Keratinocyte (primary cell): ENCODE measurements at regions not wholly inside any gene's neighbourhood (a gene's known extent, or its start where the extent isn't known, plus 50 kb on each side); places are given as distances from the start of the nearest gene placed in this dataset.

Experiments
- DNase-seq: peaks from one replicate; pipeline ENCODE4 v3.0.0-alpha.2; 2011; ENCODE audit warnings: low read depth, missing footprints, low spot score
- FAIRE-seq: peaks from 2 replicates; lab custom pipeline; 2011; peaks lifted over from hg19 to GRCh38; lab: Jason Lieb, UNC
- H2AFZ ChIP-seq: 2 replicates; pipeline ENCODE4 v1.6.0; 2012; ENCODE audit warnings: low read length, control low read depth, inconsistent platforms; ENCODE audit not compliant: control insufficient read depth
- H3K27ac ChIP-seq: 2 replicates; pipeline ENCODE4 v1.5.1; 2011; ENCODE audit warnings: low read length; ENCODE audit not compliant: control insufficient read depth, insufficient read depth
- H3K27me3 ChIP-seq: 3 replicates; pipeline ENCODE4 v1.6.0; 2011; ENCODE audit warnings: low read length; ENCODE audit not compliant: control insufficient read depth, insufficient read depth; ENCODE audit errors: extremely low read depth
- H3K36me3 ChIP-seq, 2 experiments: 2 replicates in 1 of 2; 3 replicates in 1 of 2; pipeline ENCODE4 v1.5.1; 2011; ENCODE audit warnings: low read length in 2 of 2, mild to moderate bottlenecking in 1 of 2; ENCODE audit not compliant: control insufficient read depth in 2 of 2, insufficient read depth in 2 of 2; ENCODE audit errors: extremely low read depth in 1 of 2
- H3K4me1 ChIP-seq: 3 replicates; pipeline ENCODE4 v1.5.1; 2011; ENCODE audit warnings: low read length; ENCODE audit not compliant: control insufficient read depth, insufficient read depth; ENCODE audit errors: extremely low read depth
- H3K4me2 ChIP-seq: 3 replicates; pipeline ENCODE4 v1.6.0; 2011; ENCODE audit warnings: low read depth, low read length; ENCODE audit not compliant: control insufficient read depth, insufficient read depth; ENCODE audit errors: extremely low read depth
- H3K4me3 ChIP-seq, 3 experiments: fragments of 200-600 bp in 1 of 3; sonication (generic) in 1 of 3; 2 replicates in 2 of 3; 3 replicates in 1 of 3; pipeline ENCODE4 v1.5.1; 2011 to 2016; ENCODE audit warnings: low read length in 3 of 3, mild to moderate bottlenecking in 3 of 3, control low read depth in 2 of 3, inconsistent platforms in 1 of 3, low read depth in 1 of 3, mixed read lengths in 1 of 3, mixed run types in 1 of 3, moderate library complexity in 1 of 3; ENCODE audit not compliant: control insufficient read depth in 2 of 3, insufficient read depth in 2 of 3; ENCODE audit errors: extremely low read depth in 1 of 3
- H3K79me2 ChIP-seq: 2 replicates; pipeline ENCODE4 v1.6.0; 2012; ENCODE audit warnings: low read length; ENCODE audit not compliant: control insufficient read depth, insufficient read depth
- H3K9ac ChIP-seq: 3 replicates; pipeline ENCODE4 v1.6.0; 2011; ENCODE audit warnings: low read length; ENCODE audit not compliant: control insufficient read depth, insufficient read depth; ENCODE audit errors: extremely low read depth
- H3K9me1 ChIP-seq: 3 replicates; pipeline ENCODE4 v1.6.0; 2011; ENCODE audit warnings: low read length; ENCODE audit not compliant: control insufficient read depth, insufficient read depth; ENCODE audit errors: extremely low read depth
- H3K9me3 ChIP-seq: 2 replicates; pipeline ENCODE4 v1.5.1; 2012; ENCODE audit warnings: low read depth, low read length; ENCODE audit not compliant: control insufficient read depth
- H4K20me1 ChIP-seq: 3 replicates; pipeline ENCODE4 v1.6.0; 2011; ENCODE audit warnings: low read length; ENCODE audit not compliant: control insufficient read depth, insufficient read depth; ENCODE audit errors: extremely low read depth
- EZH2 ChIP-seq: IDR thresholded peaks from one replicate; pipeline ENCODE4 v1.6.1; 2012; ENCODE audit warnings: inconsistent platforms, mild to moderate bottlenecking, low read length, moderate library complexity
- dilution Hi-C: fragments of 300-500 bp; cut with MboI; formaldehyde crosslinking; loops from one replicate; pipeline ENCODE4 v1.7.0; 2020; ENCODE audit warnings: low sequenced_read_pairs; ENCODE audit not compliant: extremely low pct_ligation_motif_present
- TF ChIP-seq, protein P1 (sequence below), 3 experiments: IDR thresholded peaks in 1 of 3; conservative IDR thresholded peaks in 1 of 3; optimal IDR thresholded peaks in 1 of 3; 2 replicates in 2 of 3; 3 replicates in 1 of 3; pipeline versions ENCODE3 to v1.5.1; 2011; ENCODE audit warnings: low read length in 3 of 3, mild to moderate bottlenecking in 3 of 3, moderate library complexity in 2 of 3, control low read depth in 1 of 3, inconsistent platforms in 1 of 3; ENCODE audit not compliant: insufficient read depth in 2 of 3; ENCODE audit errors: extremely low read depth in 1 of 3

DNA sequence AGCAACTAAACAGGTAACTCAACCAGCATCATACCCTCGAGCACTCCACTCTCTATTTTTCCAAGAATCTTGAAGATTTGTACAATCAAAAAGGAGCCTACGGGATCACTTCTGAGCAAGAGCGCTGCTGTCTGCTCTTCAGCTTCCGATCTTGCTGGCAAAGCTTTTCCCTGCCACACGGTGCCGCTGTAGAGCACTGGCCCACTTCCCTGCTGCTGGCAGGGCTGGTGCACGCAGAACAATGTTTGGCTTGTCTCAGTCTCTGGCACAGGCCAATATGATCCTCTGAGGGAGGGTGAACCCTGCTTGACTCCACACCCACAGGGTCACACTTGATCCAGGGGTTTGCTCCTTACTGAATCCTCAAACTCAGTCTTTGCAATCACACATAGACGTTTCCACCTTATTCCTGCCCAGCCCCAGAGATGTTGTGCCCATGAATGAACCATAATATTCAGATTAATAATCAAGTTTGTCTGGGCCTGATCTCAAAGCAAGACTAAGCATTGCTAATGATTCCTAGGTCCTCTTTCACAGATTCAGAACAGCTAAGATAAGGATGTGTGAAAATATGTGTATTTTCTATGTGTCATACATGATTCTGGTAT, 536.6 kb downstream of the SOX6 start:
- Histone ChIP-seq H2AFZ (no peak overlapping the region), H3K4me1 (peaks cover 7% of the 10 kb centered on the region), H3K27me3 (no peaks in the 10 kb centered on the region), H4K20me1 (no peaks in the 10 kb centered on the region), H3K4me3 (no peak overlapping the region), H3K9ac (no peak overlapping the region), H3K9me3 (no peaks in the 10 kb centered on the region), H3K36me3 (no peaks in the 10 kb centered on the region), H3K9me1 (no peaks in the 10 kb centered on the region), H3K79me2 (no peaks in the 10 kb centered on the region), H3K27ac (no peak overlapping the region), H3K4me2 (no peak overlapping the region)
- TF ChIP-seq, protein P1, sequence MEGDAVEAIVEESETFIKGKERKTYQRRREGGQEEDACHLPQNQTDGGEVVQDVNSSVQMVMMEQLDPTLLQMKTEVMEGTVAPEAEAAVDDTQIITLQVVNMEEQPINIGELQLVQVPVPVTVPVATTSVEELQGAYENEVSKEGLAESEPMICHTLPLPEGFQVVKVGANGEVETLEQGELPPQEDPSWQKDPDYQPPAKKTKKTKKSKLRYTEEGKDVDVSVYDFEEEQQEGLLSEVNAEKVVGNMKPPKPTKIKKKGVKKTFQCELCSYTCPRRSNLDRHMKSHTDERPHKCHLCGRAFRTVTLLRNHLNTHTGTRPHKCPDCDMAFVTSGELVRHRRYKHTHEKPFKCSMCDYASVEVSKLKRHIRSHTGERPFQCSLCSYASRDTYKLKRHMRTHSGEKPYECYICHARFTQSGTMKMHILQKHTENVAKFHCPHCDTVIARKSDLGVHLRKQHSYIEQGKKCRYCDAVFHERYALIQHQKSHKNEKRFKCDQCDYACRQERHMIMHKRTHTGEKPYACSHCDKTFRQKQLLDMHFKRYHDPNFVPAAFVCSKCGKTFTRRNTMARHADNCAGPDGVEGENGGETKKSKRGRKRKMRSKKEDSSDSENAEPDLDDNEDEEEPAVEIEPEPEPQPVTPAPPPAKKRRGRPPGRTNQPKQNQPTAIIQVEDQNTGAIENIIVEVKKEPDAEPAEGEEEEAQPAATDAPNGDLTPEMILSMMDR (optimal IDR thresholded peaks at IDR 0.05 in 1 of 3, IDR thresholded peaks at IDR 0.05 in 1 of 3, conservative IDR thresholded peaks at IDR 0.05 in 1 of 3; ENCODE audit: extremely low read depth in 1 of 3, insufficient read depth in 2 of 3, low read length in 3 of 3): peak; percentile 98
- no peak for TF ChIP-seq EZH2
- DNase-seq (no peak), FAIRE-seq (peak; percentile 87)
- dilution Hi-C loops: no loop called here

DNA sequence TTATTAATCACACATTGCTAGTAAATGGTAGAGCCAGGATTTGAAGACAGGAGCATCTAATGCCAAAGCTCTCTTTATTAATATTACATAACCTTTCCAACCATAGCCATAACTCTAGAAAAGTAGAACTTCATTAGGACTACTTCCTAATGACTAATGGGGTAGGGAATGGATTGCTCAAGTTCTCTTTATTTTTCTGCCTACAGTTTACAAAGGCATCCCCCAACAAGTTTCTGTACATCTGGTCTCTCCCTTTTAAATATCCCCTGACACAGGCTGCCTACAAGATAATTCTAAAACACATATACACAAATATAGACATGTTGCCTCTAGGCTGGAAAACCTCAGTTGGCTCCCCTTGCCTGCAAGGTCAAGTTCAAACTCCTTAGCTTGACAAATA, 534.9 kb downstream of the SOX6 start:
- Histone ChIP-seq H3K27me3 (no peaks in the 10 kb centered on the region), H3K79me2 (no peaks in the 10 kb centered on the region), H3K4me2 (no peak overlapping the region), H3K27ac (no peak overlapping the region), H2AFZ (no peak overlapping the region), H3K9me1 (no peaks in the 10 kb centered on the region), H3K9ac (no peak overlapping the region), H3K36me3 (no peaks in the 10 kb centered on the region), H3K4me3 (no peak overlapping the region), H3K9me3 (no peaks in the 10 kb centered on the region), H4K20me1 (no peaks in the 10 kb centered on the region), H3K4me1 (no peaks in the 10 kb centered on the region)
- TF ChIP-seq, protein P1 (optimal IDR thresholded peaks at IDR 0.05 in 1 of 3, IDR thresholded peaks at IDR 0.05 in 1 of 3, conservative IDR thresholded peaks at IDR 0.05 in 1 of 3; ENCODE audit: extremely low read depth in 1 of 3, insufficient read depth in 2 of 3, low read length in 3 of 3): no peak
- TF ChIP-seq EZH2: no peak
- dilution Hi-C loops: no loop called here
- FAIRE-seq (no peak), DNase-seq (no peak)
